ENCODE measurements at regions not wholly inside any gene's neighbourhood (a gene's known extent, or its start where the extent isn't known, plus 50 kb on each side); places are given as distances from the start of the nearest gene placed in this dataset.

DNA sequence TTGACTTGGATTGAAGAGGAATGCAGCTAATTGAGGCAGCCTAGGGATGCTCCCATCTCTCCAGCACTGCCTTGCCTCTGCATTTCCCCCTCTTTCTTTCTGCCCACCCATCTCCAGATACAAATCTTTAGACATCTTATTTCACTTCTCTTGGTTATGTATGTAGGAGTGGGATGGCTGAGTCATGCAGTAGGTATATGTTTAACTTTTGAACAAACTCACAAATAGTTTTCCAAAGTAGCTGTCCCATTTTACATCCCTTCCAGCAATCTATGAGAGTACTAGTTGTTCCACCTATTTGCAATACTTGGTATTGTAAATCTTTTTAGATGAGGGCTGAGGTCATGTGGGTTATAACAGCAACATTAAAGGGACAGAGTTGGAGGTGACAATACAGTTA is 329.9 kb downstream of the DYSF start:
- Histone ChIP-seq H3K27ac (ENCODE audit: low read depth, low read length) (no peak overlapping the region), H3K27me3 (ENCODE audit: control insufficient read depth, insufficient read depth, low read length) (no peaks in the 10 kb centered on the region), H3K9ac (ENCODE audit: low read length) (no peak overlapping the region), H3K4me1 (ENCODE audit: control insufficient read depth, insufficient read depth, low read length) (no peaks in the 10 kb centered on the region), H3K36me3 (ENCODE audit: control insufficient read depth, insufficient read depth, low read length) (no peaks in the 10 kb centered on the region), H3K4me3 (ENCODE audit: low read length) (no peak overlapping the region)

DNA sequence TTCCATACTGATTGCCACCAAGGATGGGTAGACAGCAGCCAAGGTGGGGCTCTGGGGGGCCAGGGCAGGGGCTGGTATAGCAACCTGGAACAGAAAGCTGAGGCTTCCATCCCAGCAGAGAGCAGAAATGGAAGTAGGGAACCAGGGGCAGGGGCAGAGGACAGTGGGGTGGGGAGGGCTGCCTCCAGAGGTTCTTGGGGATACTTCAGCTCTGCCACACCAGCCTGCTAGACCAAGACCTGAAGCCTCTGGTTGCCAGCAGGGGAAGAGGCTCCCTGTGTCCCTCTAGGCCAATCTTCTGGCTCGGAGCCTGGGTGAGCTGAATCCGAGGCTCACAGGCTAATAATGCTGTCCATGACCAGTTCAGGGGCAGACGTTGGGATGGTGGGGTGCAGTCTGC is 329.0 kb downstream of the DYSF start:
- H3K27me3 ChIP-seq (ENCODE audit: control insufficient read depth, insufficient read depth, low read length) = no peaks in the 10 kb centered on the region
- no peak overlapping the region for H3K27ac ChIP-seq (ENCODE audit: low read depth, low read length)
- H3K4me1 ChIP-seq (ENCODE audit: control insufficient read depth, insufficient read depth, low read length) = no peaks in the 10 kb centered on the region

DNA sequence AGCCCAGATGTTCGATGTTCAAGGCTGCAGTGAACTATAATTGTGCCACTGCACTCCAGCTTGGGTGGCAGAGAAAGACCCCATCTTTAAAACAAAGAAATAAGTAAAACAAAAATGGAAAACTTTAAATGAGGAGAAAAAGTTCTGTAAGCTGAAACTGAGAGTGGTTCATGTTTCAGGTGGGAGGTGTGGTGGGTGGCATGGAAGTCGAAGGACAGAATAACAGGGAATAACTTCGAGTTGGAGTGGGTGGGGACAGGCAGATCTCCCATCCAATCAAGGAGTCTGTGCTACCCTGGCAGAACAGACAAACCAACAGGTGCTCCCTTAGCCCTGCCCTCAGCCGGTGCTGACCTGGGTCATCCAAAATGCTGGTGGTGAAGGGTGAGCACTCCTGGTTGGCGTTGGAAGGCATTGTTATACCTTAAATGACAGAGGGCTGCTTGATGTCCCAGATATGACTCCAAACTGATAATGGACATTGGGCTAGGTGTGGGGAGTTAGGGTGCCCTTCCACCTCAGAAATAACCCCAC is 328.4 kb downstream of the DYSF start:
- no peak overlapping the region for H3K27ac ChIP-seq (ENCODE audit: low read depth, low read length)
- H3K9ac ChIP-seq (ENCODE audit: low read length) = no peak overlapping the region
- H3K27me3 ChIP-seq (ENCODE audit: control insufficient read depth, insufficient read depth, low read length) = no peaks in the 10 kb centered on the region
- no peaks in the 10 kb centered on the region for H3K36me3 ChIP-seq (ENCODE audit: control insufficient read depth, insufficient read depth, low read length)
- no peaks in the 10 kb centered on the region for H3K4me1 ChIP-seq (ENCODE audit: control insufficient read depth, insufficient read depth, low read length)
- no peak overlapping the region for H3K4me3 ChIP-seq (ENCODE audit: low read length)

More for the DNA sequence above, 329.0 kb downstream of the DYSF start:
- Histone ChIP-seq H3K36me3 (ENCODE audit: control insufficient read depth, insufficient read depth, low read length) (no peaks in the 10 kb centered on the region), H3K9ac (ENCODE audit: low read length) (no peak overlapping the region), H3K4me3 (ENCODE audit: low read length) (no peak overlapping the region)

DNA sequence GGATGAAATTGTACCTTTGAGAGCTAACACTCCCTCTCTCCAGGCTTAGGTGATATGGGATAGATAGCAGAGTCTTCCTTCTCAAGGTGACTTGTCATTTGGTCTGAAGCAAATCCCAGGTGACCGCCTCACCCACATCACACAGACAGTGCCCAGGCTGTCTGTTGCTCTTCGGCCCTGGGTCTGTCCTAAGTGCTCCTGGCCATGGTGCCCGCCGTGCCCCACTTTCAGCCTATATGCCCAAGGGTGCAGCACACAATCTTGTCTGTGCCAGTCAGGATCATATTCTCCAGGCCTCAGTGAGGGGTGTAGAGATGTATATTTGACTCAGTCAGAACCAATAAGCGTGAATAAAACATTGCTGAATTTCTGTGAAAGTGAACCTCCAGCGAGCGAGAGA is 326.8 kb downstream of the DYSF start:
- H3K4me3 ChIP-seq (ENCODE audit: low read length) = no peak overlapping the region
- H3K27me3 ChIP-seq (ENCODE audit: control insufficient read depth, insufficient read depth, low read length) = no peaks in the 10 kb centered on the region
- H3K9ac ChIP-seq (ENCODE audit: low read length) = no peak overlapping the region

DNA sequence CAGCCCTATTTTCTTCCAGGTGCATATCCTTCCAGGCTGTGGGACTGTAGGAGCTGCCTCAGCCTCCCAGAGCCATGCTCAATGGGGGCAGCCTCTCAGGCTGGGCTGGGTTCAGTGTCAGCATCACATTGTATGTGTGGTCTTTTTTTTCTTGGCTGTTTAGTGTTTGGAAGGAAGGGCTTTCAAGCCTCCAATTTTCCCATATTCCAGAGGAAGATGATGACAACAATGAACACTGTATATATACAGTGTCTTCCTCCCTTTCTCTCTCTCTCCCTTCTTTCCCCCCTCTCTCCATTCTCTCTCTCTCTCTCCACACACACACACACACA is 326.4 kb downstream of the DYSF start:
- Histone ChIP-seq H3K27me3 (ENCODE audit: control insufficient read depth, insufficient read depth, low read length) (no peaks in the 10 kb centered on the region), H3K4me1 (ENCODE audit: control insufficient read depth, insufficient read depth, low read length) (peaks cover 5% of the 10 kb centered on the region), H3K9ac (ENCODE audit: low read length) (no peak overlapping the region), H3K36me3 (ENCODE audit: control insufficient read depth, insufficient read depth, low read length) (no peaks in the 10 kb centered on the region), H3K27ac (ENCODE audit: low read depth, low read length) (no peak overlapping the region), H3K4me3 (ENCODE audit: low read length) (no peak overlapping the region)

More for the DNA sequence above, 326.8 kb downstream of the DYSF start:
- Histone ChIP-seq H3K27ac (ENCODE audit: low read depth, low read length) (no peak overlapping the region), H3K4me1 (ENCODE audit: control insufficient read depth, insufficient read depth, low read length) (peaks cover 5% of the 10 kb centered on the region), H3K36me3 (ENCODE audit: control insufficient read depth, insufficient read depth, low read length) (no peaks in the 10 kb centered on the region)

DNA sequence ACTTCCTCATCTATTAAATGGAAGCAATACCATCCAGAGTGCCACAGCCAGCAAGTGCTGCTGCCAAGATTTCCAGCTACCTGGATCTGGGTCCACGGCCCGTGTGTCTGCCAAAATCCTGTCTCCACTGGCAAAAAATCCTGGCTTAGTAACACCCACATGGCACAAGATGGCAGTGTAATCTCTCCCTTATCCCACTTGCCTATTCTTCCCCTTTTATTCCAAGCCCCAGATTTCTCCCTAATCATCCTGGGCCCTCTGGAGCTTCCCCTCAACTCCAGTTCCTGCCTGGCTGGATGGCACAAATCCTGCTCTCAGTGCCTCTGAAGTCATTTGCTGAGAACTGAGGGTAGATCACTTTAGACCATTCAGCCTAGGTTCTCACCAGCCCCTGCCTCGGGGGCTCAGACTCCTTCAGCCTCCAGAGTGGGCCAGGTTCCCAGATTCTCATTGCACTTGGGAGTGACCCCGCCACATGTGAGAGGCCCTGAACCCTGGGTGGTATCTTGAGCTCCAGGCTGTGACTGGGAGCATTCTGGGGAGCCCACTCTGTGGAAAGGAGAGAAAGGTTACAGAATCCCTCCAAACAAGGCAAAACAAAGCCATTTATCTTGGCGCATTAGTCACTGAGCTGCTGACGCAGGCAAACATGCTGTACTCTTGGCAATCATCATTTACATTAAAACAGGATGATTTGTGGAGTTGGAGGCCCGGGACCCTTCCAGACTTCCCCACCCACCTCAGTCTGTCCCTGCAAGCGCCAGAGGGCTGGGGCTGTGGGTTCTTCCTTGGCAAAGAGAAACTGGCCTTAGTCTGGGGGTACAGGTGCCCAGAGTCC is 325.8 kb downstream of the DYSF start:
- Histone ChIP-seq H3K9ac (ENCODE audit: low read length) (no peak overlapping the region), H3K27me3 (ENCODE audit: control insufficient read depth, insufficient read depth, low read length) (no peaks in the 10 kb centered on the region), H3K4me1 (ENCODE audit: control insufficient read depth, insufficient read depth, low read length) (peaks cover 5% of the 10 kb centered on the region), H3K4me3 (ENCODE audit: low read length) (no peak overlapping the region), H3K27ac (ENCODE audit: low read depth, low read length) (no peak overlapping the region), H3K36me3 (ENCODE audit: control insufficient read depth, insufficient read depth, low read length) (no peaks in the 10 kb centered on the region)

DNA sequence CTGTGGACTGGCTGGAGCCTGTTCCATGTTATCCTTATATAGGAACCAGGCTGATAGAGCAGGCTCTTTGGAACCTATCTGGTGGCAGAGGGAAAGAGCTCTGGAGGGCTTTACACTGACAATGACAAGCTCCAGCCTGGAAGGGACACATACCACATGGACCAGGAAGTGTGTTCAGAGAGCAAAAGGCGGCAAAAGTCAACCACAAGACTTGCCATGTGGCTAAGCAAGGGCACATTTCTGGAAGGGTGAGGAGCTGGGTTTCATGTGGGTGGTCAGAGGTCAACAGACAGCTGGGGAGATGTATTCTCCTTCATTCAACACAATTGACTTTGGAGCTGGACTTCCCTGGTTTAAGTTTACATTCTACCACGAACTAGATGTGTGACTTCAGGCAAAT is 325.2 kb downstream of the DYSF start:
- Histone ChIP-seq H3K4me1 (ENCODE audit: control insufficient read depth, insufficient read depth, low read length) (peaks cover 5% of the 10 kb centered on the region), H3K27ac (ENCODE audit: low read depth, low read length) (no peak overlapping the region), H3K4me3 (ENCODE audit: low read length) (no peak overlapping the region), H3K27me3 (ENCODE audit: control insufficient read depth, insufficient read depth, low read length) (no peaks in the 10 kb centered on the region), H3K36me3 (ENCODE audit: control insufficient read depth, insufficient read depth, low read length) (no peaks in the 10 kb centered on the region), H3K9ac (ENCODE audit: low read length) (no peak overlapping the region)

DNA sequence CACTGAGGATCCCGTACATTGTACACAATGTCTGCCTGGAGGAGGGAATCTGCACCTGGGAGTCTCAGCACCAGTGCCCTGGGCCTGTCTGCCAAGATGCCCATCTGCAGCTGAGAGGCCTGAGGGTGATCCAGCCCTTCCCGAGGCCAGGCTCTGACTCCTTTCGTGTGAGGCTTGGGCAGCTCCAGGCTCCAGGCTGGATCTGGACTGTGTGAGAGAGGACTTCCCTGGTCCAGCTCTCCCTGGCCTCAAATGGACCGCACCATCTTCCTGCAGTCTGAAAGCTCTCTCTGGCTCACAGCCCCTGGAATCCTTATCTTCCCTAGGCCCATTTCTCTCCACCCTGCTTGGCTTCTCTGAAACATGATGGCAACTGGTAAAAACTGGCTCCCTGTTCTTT is 324.6 kb downstream of the DYSF start:
- Histone ChIP-seq H3K4me3 (ENCODE audit: low read length) (no peak overlapping the region), H3K4me1 (ENCODE audit: control insufficient read depth, insufficient read depth, low read length) (peaks cover 5% of the 10 kb centered on the region), H3K36me3 (ENCODE audit: control insufficient read depth, insufficient read depth, low read length) (no peaks in the 10 kb centered on the region), H3K9ac (ENCODE audit: low read length) (no peak overlapping the region), H3K27ac (ENCODE audit: low read depth, low read length) (no peak overlapping the region), H3K27me3 (ENCODE audit: control insufficient read depth, insufficient read depth, low read length) (no peaks in the 10 kb centered on the region)

DNA sequence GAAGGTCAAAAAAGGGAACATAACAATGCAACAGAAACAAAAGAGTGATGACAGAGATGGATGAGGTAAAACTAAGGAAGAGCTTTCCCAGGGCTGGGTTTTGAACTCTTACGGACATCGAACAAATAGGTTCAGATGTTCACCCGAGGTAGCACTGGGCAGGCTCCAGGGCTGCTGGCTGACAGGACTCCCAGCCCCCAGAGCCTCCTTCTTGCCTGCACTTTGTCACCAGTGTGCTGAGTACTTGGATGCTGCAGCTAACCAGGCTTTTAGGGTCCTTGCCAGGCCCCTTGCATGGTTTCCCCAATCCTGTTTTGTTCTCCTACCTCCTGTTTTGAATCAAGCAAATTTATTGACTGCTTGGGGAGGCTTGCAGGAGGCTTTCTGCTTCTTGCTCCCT is 322.9 kb downstream of the DYSF start:
- peaks cover 5% of the 10 kb centered on the region for H3K4me1 ChIP-seq (ENCODE audit: control insufficient read depth, insufficient read depth, low read length)
- H3K9ac ChIP-seq (ENCODE audit: low read length) = no peak overlapping the region
- H3K4me3 ChIP-seq (ENCODE audit: low read length) = no peak overlapping the region
- no peaks in the 10 kb centered on the region for H3K27me3 ChIP-seq (ENCODE audit: control insufficient read depth, insufficient read depth, low read length)
- no peak overlapping the region for H3K27ac ChIP-seq (ENCODE audit: low read depth, low read length)
- no peaks in the 10 kb centered on the region for H3K36me3 ChIP-seq (ENCODE audit: control insufficient read depth, insufficient read depth, low read length)

DNA sequence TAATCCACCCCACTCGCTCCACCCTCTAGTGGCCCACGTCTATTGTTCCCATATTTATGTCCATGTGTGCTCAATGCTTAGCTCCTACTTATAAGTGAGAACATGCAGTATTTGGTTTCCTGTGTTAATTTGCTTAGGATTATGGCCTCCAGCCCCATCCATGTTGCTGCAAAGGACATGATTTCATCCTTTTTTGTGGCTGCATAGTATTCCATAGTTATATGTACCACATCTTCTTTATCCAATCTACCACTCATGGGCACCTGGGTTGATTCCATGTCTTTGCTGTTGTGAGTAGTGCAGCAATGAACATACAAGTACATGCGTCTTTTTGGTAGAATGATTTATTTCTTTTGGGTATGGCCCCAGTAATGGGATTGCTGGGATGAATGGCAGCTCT is 319.9 kb downstream of the DYSF start:
- Histone ChIP-seq H3K27ac (ENCODE audit: low read depth, low read length) (no peak overlapping the region), H3K4me1 (ENCODE audit: control insufficient read depth, insufficient read depth, low read length) (peaks cover 5% of the 10 kb centered on the region), H3K4me3 (ENCODE audit: low read length) (no peak overlapping the region), H3K27me3 (ENCODE audit: control insufficient read depth, insufficient read depth, low read length) (no peaks in the 10 kb centered on the region), H3K36me3 (ENCODE audit: control insufficient read depth, insufficient read depth, low read length) (no peaks in the 10 kb centered on the region), H3K9ac (ENCODE audit: low read length) (no peak overlapping the region)

DNA sequence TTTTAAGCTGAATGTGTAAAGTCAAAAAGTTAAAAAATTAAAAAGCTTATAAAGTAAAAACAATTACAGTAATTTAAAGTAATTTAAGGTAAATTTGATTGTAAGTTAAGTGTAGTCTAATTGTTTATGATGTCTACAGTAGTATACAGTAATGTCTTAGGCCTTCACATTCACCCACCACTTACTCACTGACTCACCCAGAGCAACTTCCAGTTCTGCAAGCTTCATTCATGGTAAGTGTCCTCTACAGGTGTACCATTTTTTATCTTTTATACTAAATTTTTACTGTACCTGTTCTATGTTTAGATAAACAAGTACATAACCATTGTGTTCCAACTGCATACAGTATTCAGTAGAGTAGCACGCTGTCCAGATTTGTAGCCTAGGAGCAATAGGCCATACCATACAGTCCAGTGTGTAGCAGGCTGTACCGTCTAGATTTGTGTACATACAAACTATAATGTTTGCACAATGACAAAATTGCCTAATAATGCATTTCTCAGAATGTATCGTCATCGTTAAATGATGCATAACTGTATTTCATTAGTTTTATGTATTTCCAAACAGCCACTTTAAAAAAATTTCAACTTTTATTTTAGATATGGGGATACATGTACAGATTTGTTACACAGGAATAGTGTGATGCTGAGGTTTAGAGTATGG is 319.3 kb downstream of the DYSF start:
- no peak overlapping the region for H3K9ac ChIP-seq (ENCODE audit: low read length)
- H3K4me1 ChIP-seq (ENCODE audit: control insufficient read depth, insufficient read depth, low read length) = peaks cover 5% of the 10 kb centered on the region
- H3K36me3 ChIP-seq (ENCODE audit: control insufficient read depth, insufficient read depth, low read length) = no peaks in the 10 kb centered on the region
- H3K4me3 ChIP-seq (ENCODE audit: low read length) = no peak overlapping the region
- no peak overlapping the region for H3K27ac ChIP-seq (ENCODE audit: low read depth, low read length)
- H3K27me3 ChIP-seq (ENCODE audit: control insufficient read depth, insufficient read depth, low read length) = no peaks in the 10 kb centered on the region

DNA sequence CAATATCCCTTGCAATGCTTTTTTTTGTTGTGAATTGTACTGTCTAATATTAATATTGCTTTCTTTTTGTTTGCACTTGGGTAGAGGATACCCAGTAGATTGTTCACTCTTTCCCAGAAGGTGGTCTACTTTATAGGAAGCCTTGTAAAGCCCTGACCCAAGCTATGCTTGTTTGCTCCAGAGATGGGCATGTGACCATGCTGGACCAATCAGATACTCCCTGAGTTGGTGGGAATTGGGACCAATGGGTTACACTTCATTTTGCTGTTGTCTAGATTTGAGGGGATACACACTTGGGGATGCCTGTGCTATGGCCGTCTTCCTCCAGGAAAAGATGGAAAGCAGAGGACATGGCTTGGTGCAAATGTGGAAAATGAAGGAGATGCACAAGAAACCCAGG is 314.3 kb downstream of the DYSF start:
- H3K4me3 ChIP-seq (ENCODE audit: low read length) = no peak overlapping the region
- no peak overlapping the region for H3K9ac ChIP-seq (ENCODE audit: low read length)
- H3K4me1 ChIP-seq (ENCODE audit: control insufficient read depth, insufficient read depth, low read length) = no peaks in the 10 kb centered on the region
- H3K27me3 ChIP-seq (ENCODE audit: control insufficient read depth, insufficient read depth, low read length) = no peaks in the 10 kb centered on the region
- no peak overlapping the region for H3K27ac ChIP-seq (ENCODE audit: low read depth, low read length)
- no peaks in the 10 kb centered on the region for H3K36me3 ChIP-seq (ENCODE audit: control insufficient read depth, insufficient read depth, low read length)

DNA sequence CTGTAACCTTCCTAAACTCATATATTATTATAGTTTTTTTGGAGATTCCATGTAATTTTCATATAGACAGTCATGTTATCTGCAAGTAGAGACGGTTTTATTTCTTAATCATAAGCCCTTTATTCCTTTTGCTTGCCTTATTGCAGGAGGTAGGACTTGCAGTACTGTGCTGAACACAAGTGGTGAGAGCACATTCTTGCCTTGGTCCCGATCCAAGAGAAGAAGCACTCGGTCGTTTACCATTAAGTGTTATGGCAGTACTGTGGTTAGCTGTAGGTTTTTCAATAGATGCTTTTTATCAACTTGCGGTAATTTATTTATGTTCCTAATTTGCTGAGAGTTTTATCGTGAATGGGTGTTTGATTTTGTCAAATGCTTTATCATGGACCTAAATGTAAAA is 305.7 kb downstream of the DYSF start:
- no peaks in the 10 kb centered on the region for H3K4me1 ChIP-seq (ENCODE audit: control insufficient read depth, insufficient read depth, low read length)
- no peaks in the 10 kb centered on the region for H3K36me3 ChIP-seq (ENCODE audit: control insufficient read depth, insufficient read depth, low read length)
- no peak overlapping the region for H3K9ac ChIP-seq (ENCODE audit: low read length)
- no peaks in the 10 kb centered on the region for H3K27me3 ChIP-seq (ENCODE audit: control insufficient read depth, insufficient read depth, low read length)
- no peak overlapping the region for H3K4me3 ChIP-seq (ENCODE audit: low read length)
- no peak overlapping the region for H3K27ac ChIP-seq (ENCODE audit: low read depth, low read length)

All from rectal smooth muscle tissue (tissue), 1 donor.